Loucy (cell line): ENCODE measurements at regions not wholly inside any gene's neighbourhood (a gene's known extent, or its start where the extent isn't known, plus 50 kb on each side); places are given as distances from the start of the nearest gene placed in this dataset.

ENCODE experiments used
- H2AFZ ChIP-seq: fragments of 200-600 bp; sonication (generic); 2 replicates; pipeline ENCODE4 v1.6.0; 2016; ENCODE audit warnings: antibody characterized with exemption, mild to moderate bottlenecking, low read length, moderate library complexity
- H3F3A ChIP-seq: fragments of 200-600 bp; 2 replicates; pipeline ENCODE4 v1.6.0; 2016; ENCODE audit warnings: antibody characterized with exemption, low read depth, mild to moderate bottlenecking
- H3K27me3 ChIP-seq: fragments of 200-600 bp; sonication (generic); 2 replicates; pipeline ENCODE4 v1.6.1; 2014; ENCODE audit warnings: low read length, mild to moderate bottlenecking; ENCODE audit not compliant: insufficient read depth, poor library complexity, severe bottlenecking
- H3K36me3 ChIP-seq: fragments of 200-600 bp; sonication (generic); 2 replicates; pipeline ENCODE4 v1.6.1; 2016; ENCODE audit warnings: low read length; ENCODE audit not compliant: insufficient read depth
- H3K4me1 ChIP-seq: fragments of 200-600 bp; sonication (generic); 2 replicates; pipeline ENCODE4 v1.5.1; 2014; ENCODE audit warnings: low read length, mild to moderate bottlenecking; ENCODE audit not compliant: insufficient read depth, poor library complexity, severe bottlenecking
- H3K4me2 ChIP-seq: fragments of 200-600 bp; sonication (generic); 2 replicates; pipeline ENCODE4 v1.6.0; 2014; ENCODE audit warnings: antibody characterized with exemption, low read length, low read depth, mild to moderate bottlenecking; ENCODE audit not compliant: poor library complexity, severe bottlenecking
- H3K4me3 ChIP-seq: fragments of 200-600 bp; sonication (generic); 2 replicates; pipeline ENCODE4 v1.5.1; 2014; ENCODE audit warnings: low read length, mild to moderate bottlenecking, mixed read lengths; ENCODE audit not compliant: poor library complexity, severe bottlenecking
- H3K79me2 ChIP-seq: fragments of 200-600 bp; sonication (generic); 2 replicates; pipeline ENCODE4 v1.6.1; 2014; ENCODE audit warnings: low read length; ENCODE audit not compliant: insufficient read depth
- H3K9ac ChIP-seq: fragments of 200-600 bp; sonication (generic); 2 replicates; pipeline ENCODE4 v1.6.0; 2014; ENCODE audit warnings: mild to moderate bottlenecking, low read depth, low read length, moderate library complexity; ENCODE audit not compliant: poor library complexity, severe bottlenecking
- H3K9me2 ChIP-seq: fragments of 200-600 bp; sonication (generic); replicated peaks from 2 replicates; pipeline ENCODE4 v1.6.1; 2016; ENCODE audit warnings: low read depth, low read length, mixed read lengths
- H3K9me3 ChIP-seq: fragments of 200-600 bp; sonication (generic); 2 replicates; pipeline ENCODE4 v1.6.1; 2014; ENCODE audit warnings: mild to moderate bottlenecking, antibody characterized with exemption, low read length, low read depth; ENCODE audit not compliant: insufficient read depth
- H4K20me1 ChIP-seq: fragments of 200-600 bp; sonication (generic); 2 replicates; pipeline ENCODE4 v1.6.0; 2014; ENCODE audit warnings: antibody characterized with exemption, low read length, mild to moderate bottlenecking; ENCODE audit not compliant: insufficient read depth, poor library complexity, severe bottlenecking
- EZH2phosphoT487 ChIP-seq: fragments of 200-600 bp; IDR thresholded peaks from 2 replicates; pipeline ENCODE4 v1.6.1; 2018; ENCODE audit warnings: antibody characterized with exemption, mild to moderate bottlenecking, moderate library complexity, borderline replicate concordance
- TF ChIP-seq, protein P1 (sequence below): fragments of 200-600 bp; sonication (generic); conservative IDR thresholded peaks from 2 replicates; pipeline ENCODE4 v1.5.1; 2014; ENCODE audit warnings: mild to moderate bottlenecking, antibody characterized with exemption, low read length

DNA sequence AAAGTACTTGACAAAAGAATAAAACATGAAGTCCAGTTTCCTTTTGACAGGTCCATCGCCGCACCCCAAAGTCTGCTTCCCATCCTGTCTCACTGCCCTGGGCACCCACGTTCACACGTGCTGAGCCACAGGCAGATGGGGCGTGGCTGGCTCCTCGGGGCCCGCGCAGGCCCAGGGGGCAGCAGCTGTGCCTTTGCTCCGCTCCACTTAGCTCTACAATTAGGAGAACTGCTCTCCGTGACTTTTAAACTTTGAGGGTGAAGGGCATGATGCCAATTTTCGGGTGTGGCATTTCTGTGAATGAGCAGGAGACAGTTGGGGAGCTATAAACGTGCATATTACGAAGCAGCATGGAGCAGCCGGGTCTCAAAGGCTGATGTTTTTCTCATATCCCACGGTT is 152.4 kb downstream of the TDRD15 start:
- no peak for TF ChIP-seq EZH2phosphoT487
- TF ChIP-seq, protein P1, sequence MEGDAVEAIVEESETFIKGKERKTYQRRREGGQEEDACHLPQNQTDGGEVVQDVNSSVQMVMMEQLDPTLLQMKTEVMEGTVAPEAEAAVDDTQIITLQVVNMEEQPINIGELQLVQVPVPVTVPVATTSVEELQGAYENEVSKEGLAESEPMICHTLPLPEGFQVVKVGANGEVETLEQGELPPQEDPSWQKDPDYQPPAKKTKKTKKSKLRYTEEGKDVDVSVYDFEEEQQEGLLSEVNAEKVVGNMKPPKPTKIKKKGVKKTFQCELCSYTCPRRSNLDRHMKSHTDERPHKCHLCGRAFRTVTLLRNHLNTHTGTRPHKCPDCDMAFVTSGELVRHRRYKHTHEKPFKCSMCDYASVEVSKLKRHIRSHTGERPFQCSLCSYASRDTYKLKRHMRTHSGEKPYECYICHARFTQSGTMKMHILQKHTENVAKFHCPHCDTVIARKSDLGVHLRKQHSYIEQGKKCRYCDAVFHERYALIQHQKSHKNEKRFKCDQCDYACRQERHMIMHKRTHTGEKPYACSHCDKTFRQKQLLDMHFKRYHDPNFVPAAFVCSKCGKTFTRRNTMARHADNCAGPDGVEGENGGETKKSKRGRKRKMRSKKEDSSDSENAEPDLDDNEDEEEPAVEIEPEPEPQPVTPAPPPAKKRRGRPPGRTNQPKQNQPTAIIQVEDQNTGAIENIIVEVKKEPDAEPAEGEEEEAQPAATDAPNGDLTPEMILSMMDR: no peak

DNA sequence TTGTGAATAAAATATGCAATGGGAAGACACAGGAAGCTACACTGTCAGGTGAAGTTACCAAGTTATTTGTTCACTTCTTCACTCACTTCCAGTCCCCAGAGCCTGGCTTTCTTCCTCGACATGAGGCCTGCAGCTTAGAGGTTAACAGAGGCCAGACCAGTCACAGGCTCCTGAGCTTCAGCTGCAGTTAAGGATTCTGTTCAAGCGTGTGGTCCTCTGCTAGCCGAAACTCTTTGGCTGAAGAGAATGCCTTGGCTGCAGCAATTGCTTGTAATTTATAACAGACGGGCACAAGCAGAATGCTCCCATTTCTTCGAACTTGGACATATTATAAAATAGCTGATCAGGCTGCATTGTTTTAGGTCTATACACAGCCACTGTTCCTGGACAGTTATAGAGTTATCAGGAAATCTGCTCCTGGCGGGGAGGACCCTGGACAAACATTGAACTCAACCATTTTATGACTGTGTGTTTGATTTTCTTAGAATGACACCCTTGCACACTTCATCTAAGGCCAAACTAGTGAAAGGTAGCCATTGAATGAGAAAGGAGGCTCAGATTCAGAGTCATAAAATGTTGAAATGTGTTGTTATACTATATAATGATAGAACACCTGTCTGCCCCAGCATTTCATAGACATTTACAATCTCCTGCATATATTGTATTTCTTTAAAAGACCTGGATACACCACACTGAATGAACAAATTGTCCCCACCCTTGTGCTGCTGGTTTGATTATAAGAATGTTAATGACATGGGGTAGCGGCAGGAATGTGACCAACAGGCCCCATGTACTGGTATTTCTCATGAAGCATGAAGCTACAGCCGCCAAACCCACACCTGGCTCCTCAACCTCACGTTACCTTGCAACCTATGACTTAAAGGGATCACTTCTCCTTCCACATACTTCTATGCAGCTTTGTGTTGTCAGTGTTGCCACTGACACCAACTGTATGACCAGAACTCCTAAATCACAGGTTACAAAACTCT is 153.6 kb downstream of the TDRD15 start:
- Histone ChIP-seq H3K36me3 (no peaks in the 10 kb centered on the region), H4K20me1 (no peaks in the 10 kb centered on the region), H3K9ac (no peak overlapping the region), H3K4me2 (no peak overlapping the region), H3K9me2 (no peaks in the 10 kb centered on the region), H3K9me3 (no peaks in the 10 kb centered on the region), H2AFZ (no peak overlapping the region), H3K27me3 (no peaks in the 10 kb centered on the region), H3K4me3 (no peak overlapping the region), H3F3A (no peaks in the 10 kb centered on the region), H3K4me1 (no peaks in the 10 kb centered on the region), H3K79me2 (no peaks in the 10 kb centered on the region)
- no peak for TF ChIP-seq EZH2phosphoT487

More for the DNA sequence above, 152.4 kb downstream of the TDRD15 start:
- Histone ChIP-seq H4K20me1 (no peaks in the 10 kb centered on the region), H3K9me2 (no peaks in the 10 kb centered on the region), H3K4me2 (no peak overlapping the region), H3K4me3 (no peak overlapping the region), H3K79me2 (no peaks in the 10 kb centered on the region), H3K27me3 (no peaks in the 10 kb centered on the region), H2AFZ (no peak overlapping the region), H3K4me1 (no peaks in the 10 kb centered on the region), H3K36me3 (no peaks in the 10 kb centered on the region), H3K9ac (no peak overlapping the region), H3K9me3 (no peaks in the 10 kb centered on the region; the same call in 1 of the 2 replicates), H3F3A (no peaks in the 10 kb centered on the region)

DNA sequence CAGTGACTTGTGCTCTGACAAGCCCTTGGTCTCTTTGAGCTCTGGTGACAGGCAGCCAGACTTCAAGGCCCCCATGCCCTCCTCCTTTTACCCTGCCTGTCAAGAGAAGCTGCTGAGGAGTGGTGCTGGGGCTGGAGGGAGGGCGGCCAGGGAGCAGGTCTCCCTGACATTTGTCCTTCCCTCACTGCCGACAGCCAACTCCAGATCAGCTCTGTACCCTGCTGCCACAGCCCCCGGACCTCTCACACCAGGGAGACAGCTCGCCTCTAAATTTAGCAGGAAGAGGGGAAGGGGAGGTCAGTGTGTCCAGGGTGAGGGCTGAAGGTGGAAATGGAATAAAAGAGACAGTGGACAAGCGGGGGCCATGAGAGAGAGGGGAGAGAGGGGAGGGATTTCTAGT is 155.8 kb downstream of the TDRD15 start:
- H4K20me1 ChIP-seq: no peaks in the 10 kb centered on the region
- H3K79me2 ChIP-seq: no peaks in the 10 kb centered on the region
- no peak overlapping the region for H3K4me2 ChIP-seq
- H3K9me3 ChIP-seq: no peaks in the 10 kb centered on the region
- H3F3A ChIP-seq: no peaks in the 10 kb centered on the region
- no peaks in the 10 kb centered on the region for H3K9me2 ChIP-seq
- TF ChIP-seq, protein P1: no peak
- TF ChIP-seq EZH2phosphoT487: no peak
- H3K9ac ChIP-seq: no peak overlapping the region
- no peaks in the 10 kb centered on the region for H3K27me3 ChIP-seq
- H3K4me1 ChIP-seq: no peaks in the 10 kb centered on the region
- no peak overlapping the region for H3K4me3 ChIP-seq
- no peaks in the 10 kb centered on the region for H3K36me3 ChIP-seq
- H2AFZ ChIP-seq: no peak overlapping the region
